ENCODE measurements at regions not wholly inside any gene's neighbourhood (a gene's known extent, or its start where the extent isn't known, plus 50 kb on each side); places are given as distances from the start of the nearest gene placed in this dataset.

DNA sequence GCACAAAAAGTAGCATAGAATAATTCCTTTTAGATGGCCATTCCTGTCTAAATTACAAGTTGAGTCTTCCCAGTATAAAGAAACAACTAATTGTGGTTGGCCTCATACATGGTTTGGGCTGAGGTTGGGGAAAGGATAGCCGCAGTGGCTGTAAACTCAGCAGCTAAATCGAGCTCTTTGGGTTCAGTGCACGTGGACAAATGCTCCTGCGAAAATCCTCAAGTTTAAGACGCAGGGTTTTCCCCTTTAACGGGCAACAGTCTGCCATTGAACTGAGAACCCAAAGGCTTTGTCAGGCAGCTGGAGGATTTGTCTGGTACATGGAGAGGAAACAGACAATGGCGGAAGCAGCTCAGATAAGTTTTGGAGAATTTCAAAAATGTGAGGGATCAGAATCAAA, 331.9 kb downstream of the TGFB2 start:
- Mint-ChIP-seq H3K27ac (no peak overlapping the region), H3K4me3 (no peak overlapping the region), H3K36me3 (ENCODE audit: low read depth) (no peaks in the 10 kb centered on the region), H3K4me1 (peaks cover 11% of the 10 kb centered on the region), H3K27me3 (ENCODE audit: insufficient read depth) (no peaks in the 10 kb centered on the region), H3K9me3 (no peaks in the 10 kb centered on the region)
- WGBS, 2 experiments (ENCODE audit: insufficient coverage in 1 of 2, insufficient read length in 1 of 2), result 75% methylated on average over 7 of the region's 7 CpGs
- Histone ChIP-seq H3K36me3 (ENCODE audit: control insufficient read depth, insufficient read depth, low read length) (no peaks in the 10 kb centered on the region), H3K4me1 (ENCODE audit: control insufficient read depth, insufficient read depth, low read length) (peaks cover 4% of the 10 kb centered on the region), H3K9me3 (ENCODE audit: control insufficient read depth, low read length) (no peaks in the 10 kb centered on the region), H3K27ac (ENCODE audit: low read depth, low read length) (no peak overlapping the region), H3K4me3 (ENCODE audit: low read length) (no peak overlapping the region), H3K27me3 (ENCODE audit: control insufficient read depth, insufficient read depth, low read length, poor library complexity, severe bottlenecking) (no peaks in the 10 kb centered on the region), H3K9ac (ENCODE audit: extremely low read depth, low read length, poor library complexity, severe bottlenecking) (no peak overlapping the region)
- TF ChIP-seq, protein P1, sequence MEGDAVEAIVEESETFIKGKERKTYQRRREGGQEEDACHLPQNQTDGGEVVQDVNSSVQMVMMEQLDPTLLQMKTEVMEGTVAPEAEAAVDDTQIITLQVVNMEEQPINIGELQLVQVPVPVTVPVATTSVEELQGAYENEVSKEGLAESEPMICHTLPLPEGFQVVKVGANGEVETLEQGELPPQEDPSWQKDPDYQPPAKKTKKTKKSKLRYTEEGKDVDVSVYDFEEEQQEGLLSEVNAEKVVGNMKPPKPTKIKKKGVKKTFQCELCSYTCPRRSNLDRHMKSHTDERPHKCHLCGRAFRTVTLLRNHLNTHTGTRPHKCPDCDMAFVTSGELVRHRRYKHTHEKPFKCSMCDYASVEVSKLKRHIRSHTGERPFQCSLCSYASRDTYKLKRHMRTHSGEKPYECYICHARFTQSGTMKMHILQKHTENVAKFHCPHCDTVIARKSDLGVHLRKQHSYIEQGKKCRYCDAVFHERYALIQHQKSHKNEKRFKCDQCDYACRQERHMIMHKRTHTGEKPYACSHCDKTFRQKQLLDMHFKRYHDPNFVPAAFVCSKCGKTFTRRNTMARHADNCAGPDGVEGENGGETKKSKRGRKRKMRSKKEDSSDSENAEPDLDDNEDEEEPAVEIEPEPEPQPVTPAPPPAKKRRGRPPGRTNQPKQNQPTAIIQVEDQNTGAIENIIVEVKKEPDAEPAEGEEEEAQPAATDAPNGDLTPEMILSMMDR (conservative IDR thresholded peaks at IDR 0.05), result no peak
- no peak for DNase-seq

DNA sequence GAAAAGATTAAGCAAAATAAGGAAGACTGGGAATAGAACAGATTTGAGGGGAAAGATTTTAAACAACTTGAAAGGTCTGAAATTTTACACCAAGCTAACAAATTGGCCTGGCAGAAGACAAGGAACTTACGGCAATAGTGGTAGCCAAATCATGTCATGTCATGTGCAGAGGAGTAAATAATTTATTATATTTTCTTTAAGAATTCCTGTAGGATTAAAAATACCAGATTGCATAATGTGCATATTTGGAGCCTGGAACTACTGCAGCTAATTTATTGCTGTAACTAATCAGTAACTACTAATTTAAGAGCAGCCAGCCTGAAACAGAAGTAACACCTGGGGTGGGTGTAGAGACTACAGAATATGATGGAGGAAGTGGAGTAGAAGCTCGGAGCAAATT, 334.3 kb downstream of the TGFB2 start:
- peaks cover under 1% of the 10 kb centered on the region for H3K4me1 ChIP-seq (ENCODE audit: control insufficient read depth, insufficient read depth, low read length)
- H3K9me3 Mint-ChIP-seq, result no peaks in the 10 kb centered on the region
- no peak overlapping the region for H3K4me3 ChIP-seq (ENCODE audit: low read length)
- no peaks in the 10 kb centered on the region for H3K36me3 Mint-ChIP-seq (ENCODE audit: low read depth)
- TF ChIP-seq, protein P1 (conservative IDR thresholded peaks at IDR 0.05), result no peak
- H3K4me1 Mint-ChIP-seq, result peaks cover 7% of the 10 kb centered on the region
- H3K9ac ChIP-seq (ENCODE audit: extremely low read depth, low read length, poor library complexity, severe bottlenecking), result no peak overlapping the region
- no peak overlapping the region for H3K4me3 Mint-ChIP-seq
- H3K27me3 ChIP-seq (ENCODE audit: control insufficient read depth, insufficient read depth, low read length, poor library complexity, severe bottlenecking), result no peaks in the 10 kb centered on the region
- no peaks in the 10 kb centered on the region for H3K36me3 ChIP-seq (ENCODE audit: control insufficient read depth, insufficient read depth, low read length)
- no peak overlapping the region for H3K27ac ChIP-seq (ENCODE audit: low read depth, low read length)
- H3K27ac Mint-ChIP-seq, result no peak overlapping the region
- no peaks in the 10 kb centered on the region for H3K9me3 ChIP-seq (ENCODE audit: control insufficient read depth, low read length)
- DNase-seq, result no peak
- 92% methylated on average over 2 of the region's 2 CpGs; no CpG with 5 or more reads in 1 of the 2 experiments for WGBS, 2 experiments (ENCODE audit: insufficient coverage in 1 of 2, insufficient read length in 1 of 2)
- H3K27me3 Mint-ChIP-seq (ENCODE audit: insufficient read depth), result no peaks in the 10 kb centered on the region

DNA sequence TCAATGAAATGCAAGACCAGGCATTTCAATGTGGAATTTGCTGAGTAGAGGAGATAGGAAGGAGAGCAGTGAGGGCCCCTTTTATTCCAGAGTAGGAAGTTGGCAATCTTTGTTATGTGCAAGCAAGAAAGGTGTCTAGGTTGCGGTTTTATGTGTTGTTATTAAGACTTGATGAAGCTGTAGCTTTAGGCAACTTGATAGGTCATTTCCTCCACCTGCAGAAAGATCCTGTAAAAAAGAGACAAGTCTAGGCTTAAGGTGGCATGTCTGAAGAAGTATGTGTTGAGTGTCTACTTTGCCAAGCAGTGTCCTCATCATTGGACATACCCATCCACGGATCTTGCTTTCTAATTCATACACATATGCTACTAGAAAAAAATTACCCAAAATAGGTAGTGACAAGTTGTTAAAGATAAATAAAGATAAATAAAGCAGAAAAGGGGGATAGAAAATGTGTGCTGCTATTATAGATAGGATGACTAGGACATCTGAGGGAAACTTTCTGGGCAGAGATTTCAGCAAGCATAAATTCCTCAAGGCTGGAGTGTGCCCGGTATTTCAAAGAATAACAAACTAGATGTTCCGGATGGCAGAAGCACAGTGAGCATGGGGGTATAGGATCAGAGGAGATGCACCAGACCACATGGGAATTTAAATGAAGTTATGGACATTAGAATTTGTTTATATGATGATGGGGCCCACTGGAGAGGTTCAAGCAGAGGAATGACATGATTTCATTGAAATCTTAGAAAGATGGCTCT, 335.0 kb downstream of the TGFB2 start:
- DNase-seq, result no peak
- H3K9me3 ChIP-seq (ENCODE audit: control insufficient read depth, low read length), result no peaks in the 10 kb centered on the region
- TF ChIP-seq, protein P1 (conservative IDR thresholded peaks at IDR 0.05), result no peak
- no peak overlapping the region for H3K9ac ChIP-seq (ENCODE audit: extremely low read depth, low read length, poor library complexity, severe bottlenecking)
- H3K36me3 ChIP-seq (ENCODE audit: control insufficient read depth, insufficient read depth, low read length), result no peaks in the 10 kb centered on the region
- WGBS, 2 experiments (ENCODE audit: insufficient coverage in 1 of 2, insufficient read length in 1 of 2), result 96 to 100% methylated on average over 3 of the region's 4 CpGs
- H3K27ac ChIP-seq (ENCODE audit: low read depth, low read length), result no peak overlapping the region
- Mint-ChIP-seq H3K27ac (no peak overlapping the region), H3K36me3 (ENCODE audit: low read depth) (no peaks in the 10 kb centered on the region), H3K27me3 (ENCODE audit: insufficient read depth) (no peaks in the 10 kb centered on the region), H3K4me3 (no peak overlapping the region), H3K9me3 (no peaks in the 10 kb centered on the region), H3K4me1 (peaks cover 3% of the 10 kb centered on the region)
- no peaks in the 10 kb centered on the region for H3K4me1 ChIP-seq (ENCODE audit: control insufficient read depth, insufficient read depth, low read length)
- H3K27me3 ChIP-seq (ENCODE audit: control insufficient read depth, insufficient read depth, low read length, poor library complexity, severe bottlenecking), result no peaks in the 10 kb centered on the region
- no peak overlapping the region for H3K4me3 ChIP-seq (ENCODE audit: low read length)

Measured in endodermal cell (in vitro differentiated cells).